ENCODE measurements at regions not wholly inside any gene's neighbourhood (a gene's known extent, or its start where the extent isn't known, plus 50 kb on each side); places are given as distances from the start of the nearest gene placed in this dataset.
"Not testable (repeated sequence)": the region's sequence is repeated elsewhere in the genome, so short reads cannot be mapped to it uniquely, and the experiment has no call there.

GRCh38 chr5:160494451-160494850, 72.8 kb downstream of the PTTG1 start:
- Histone ChIP-seq H3K27ac (no peak overlapping the region), H3K27me3 (peaks cover 9% of the 10 kb centered on the region), H3K4me1 (ENCODE audit: low read depth) (no peaks in the 10 kb centered on the region), H3K36me3 (no peaks in the 10 kb centered on the region), H3K9me3 (ENCODE audit: low read depth) (no peaks in the 10 kb centered on the region), H3K4me3 (no peak overlapping the region)
- no peak for DNase-seq (ENCODE audit: low read depth in 1 of 2, low spot score in 1 of 2)
- no peak for TF ChIP-seq CTCF (IDR thresholded peaks at IDR 0.05; ENCODE audit: low read depth, low read length)

- no peak for TF ChIP-seq CTCF (IDR thresholded peaks at IDR 0.05; ENCODE audit: low read depth, low read length)
- Histone ChIP-seq H3K27ac (no peak overlapping the region), H3K36me3 (no peaks in the 10 kb centered on the region), H3K4me3 (no peak overlapping the region), H3K4me1 (ENCODE audit: low read depth) (no peaks in the 10 kb centered on the region), H3K27me3 (peaks cover 27% of the 10 kb centered on the region), H3K9me3 (ENCODE audit: low read depth) (no peaks in the 10 kb centered on the region)
- no peak for DNase-seq (ENCODE audit: low read depth in 1 of 2, low spot score in 1 of 2)
These were observed 74.7 kb downstream of the PTTG1 start for GRCh38 chr5:160496334-160496733.

GRCh38 chr5:160496784-160497183, 75.1 kb downstream of the PTTG1 start:
- Histone ChIP-seq H3K9me3 (ENCODE audit: low read depth) (no peaks in the 10 kb centered on the region), H3K27ac (no peak overlapping the region), H3K4me1 (ENCODE audit: low read depth) (no peaks in the 10 kb centered on the region), H3K4me3 (no peak overlapping the region), H3K36me3 (no peaks in the 10 kb centered on the region), H3K27me3 (peaks cover 27% of the 10 kb centered on the region)
- no peak for TF ChIP-seq CTCF (IDR thresholded peaks at IDR 0.05; ENCODE audit: low read depth, low read length)
- DNase-seq (ENCODE audit: low read depth in 1 of 2, low spot score in 1 of 2) = no peak

GRCh38 chr5:160497878-160498277, 76.2 kb downstream of the PTTG1 start:
- no peak for DNase-seq (ENCODE audit: low read depth in 1 of 2, low spot score in 1 of 2)
- Histone ChIP-seq H3K4me1 (ENCODE audit: low read depth) (no peaks in the 10 kb centered on the region), H3K4me3 (no peak overlapping the region), H3K36me3 (no peaks in the 10 kb centered on the region), H3K27me3 (peaks cover 29% of the 10 kb centered on the region), H3K9me3 (ENCODE audit: low read depth) (no peaks in the 10 kb centered on the region), H3K27ac (no peak overlapping the region)
- TF ChIP-seq CTCF (IDR thresholded peaks at IDR 0.05; ENCODE audit: low read depth, low read length) = no peak

- not testable (repeated sequence) for H3K4me3 ChIP-seq; H3K36me3 ChIP-seq; H3K4me1 ChIP-seq (ENCODE audit: low read depth); H3K9me3 ChIP-seq (ENCODE audit: low read depth); DNase-seq (ENCODE audit: low read depth in 1 of 2, low spot score in 1 of 2); H3K27ac ChIP-seq
- peaks cover 34% of the 10 kb centered on the region for H3K27me3 ChIP-seq
These were observed 76.9 kb downstream of the PTTG1 start for GRCh38 chr5:160498441-160499043.

GRCh38 chr5:160500786-160501779, 79.4 kb downstream of the PTTG1 start:
- H3K4me1 ChIP-seq (ENCODE audit: low read depth) = no peaks in the 10 kb centered on the region
- no peaks in the 10 kb centered on the region for H3K36me3 ChIP-seq
- no peak for TF ChIP-seq CTCF (IDR thresholded peaks at IDR 0.05; ENCODE audit: low read depth, low read length)
- H3K4me3 ChIP-seq = no peak overlapping the region
- no peak overlapping the region for H3K27ac ChIP-seq
- peaks cover 36% of the 10 kb centered on the region for H3K27me3 ChIP-seq
- no peak for DNase-seq (ENCODE audit: low read depth in 1 of 2, low spot score in 1 of 2)
- no peaks in the 10 kb centered on the region for H3K9me3 ChIP-seq (ENCODE audit: low read depth)

Measured in cardiac muscle cell (in vitro differentiated cells and primary cell).